ENCODE measurements at regions not wholly inside any gene's neighbourhood (a gene's known extent, or its start where the extent isn't known, plus 50 kb on each side); places are given as distances from the start of the nearest gene placed in this dataset.

DNA sequence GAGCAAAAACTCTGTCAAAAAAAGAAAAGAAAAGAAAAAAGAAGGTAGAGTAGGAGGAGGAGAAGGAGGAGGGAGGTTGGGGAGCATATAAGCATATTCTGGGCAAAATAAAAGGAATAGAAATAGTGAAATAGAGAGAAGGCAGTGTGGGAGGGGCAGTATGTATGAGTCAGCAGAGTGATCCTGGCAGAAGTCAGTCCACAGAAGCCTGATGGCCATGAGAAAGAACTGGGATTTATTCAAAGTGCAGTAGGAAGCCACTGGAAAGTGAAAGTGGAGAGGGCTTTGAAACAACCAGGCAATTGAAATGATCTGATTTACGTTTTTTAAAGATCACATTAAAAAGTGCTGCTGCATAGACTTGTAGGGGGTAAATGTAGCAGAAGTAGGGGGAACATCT is 368.6 kb upstream of the USP15 start:
- no peaks in the 10 kb centered on the region for H3K4me1 ChIP-seq (ENCODE audit: control insufficient read depth in 1 of 2, insufficient read depth in 1 of 2, low read depth in 1 of 2, low read length in 1 of 2)
- no peak overlapping the region for H3K27ac ChIP-seq
- TF ChIP-seq CTCF (IDR thresholded peaks at IDR 0.05), result no peak
- no peaks in the 10 kb centered on the region for H3K9me3 ChIP-seq
- no peak overlapping the region for H3K4me3 ChIP-seq (ENCODE audit: low read depth in 1 of 2, low read length in 1 of 2)
- H3K27me3 ChIP-seq, result no peaks in the 10 kb centered on the region
- H3K36me3 ChIP-seq, result no peaks in the 10 kb centered on the region

DNA sequence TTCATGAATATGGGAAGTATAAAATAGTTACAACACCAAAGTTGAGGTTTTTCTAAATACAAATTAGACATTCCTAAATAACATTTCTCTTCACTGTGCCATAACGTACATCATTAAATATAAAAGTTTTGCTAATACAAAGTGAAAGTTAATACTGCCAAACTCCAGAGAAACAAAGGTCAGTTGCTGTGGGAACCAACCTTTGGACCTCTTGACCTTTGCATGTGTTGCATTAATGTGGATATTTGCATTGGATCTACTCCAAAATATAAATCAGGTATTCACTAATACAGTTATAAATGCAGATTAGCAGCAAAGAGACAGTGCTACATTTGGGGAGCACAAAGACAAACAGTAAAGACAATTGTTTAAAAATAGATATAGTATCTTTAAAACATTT is 366.0 kb upstream of the USP15 start:
- Histone ChIP-seq H3K9me3 (no peaks in the 10 kb centered on the region), H3K4me3 (ENCODE audit: low read depth in 1 of 2, low read length in 1 of 2) (no peak overlapping the region), H3K36me3 (no peaks in the 10 kb centered on the region), H3K4me1 (ENCODE audit: control insufficient read depth in 1 of 2, insufficient read depth in 1 of 2, low read depth in 1 of 2, low read length in 1 of 2) (no peaks in the 10 kb centered on the region), H3K27me3 (no peaks in the 10 kb centered on the region), H3K27ac (no peak overlapping the region)
- TF ChIP-seq CTCF (IDR thresholded peaks at IDR 0.05), result no peak

GRCh38 chr12:61896436-61896835 is 363.8 kb upstream of the USP15 start:
- Histone ChIP-seq H3K27me3 (no peaks in the 10 kb centered on the region), H3K4me1 (ENCODE audit: control insufficient read depth in 1 of 2, insufficient read depth in 1 of 2, low read depth in 1 of 2, low read length in 1 of 2) (no peaks in the 10 kb centered on the region), H3K27ac (no peak overlapping the region), H3K4me3 (ENCODE audit: low read depth in 1 of 2, low read length in 1 of 2) (no peak overlapping the region), H3K36me3 (no peaks in the 10 kb centered on the region), H3K9me3 (no peaks in the 10 kb centered on the region)
- TF ChIP-seq CTCF (IDR thresholded peaks at IDR 0.05), result no peak

- Histone ChIP-seq H3K9me3 (no peaks in the 10 kb centered on the region), H3K27ac (no peak overlapping the region), H3K4me1 (ENCODE audit: control insufficient read depth in 1 of 2, insufficient read depth in 1 of 2, low read depth in 1 of 2, low read length in 1 of 2) (no peaks in the 10 kb centered on the region), H3K4me3 (ENCODE audit: low read depth in 1 of 2, low read length in 1 of 2) (no peak overlapping the region), H3K36me3 (no peaks in the 10 kb centered on the region), H3K27me3 (no peaks in the 10 kb centered on the region)
- no peak for TF ChIP-seq CTCF (IDR thresholded peaks at IDR 0.05)
Observed at GRCh38 chr12:61902403-61902802, 357.8 kb upstream of the USP15 start.

- no peaks in the 10 kb centered on the region for H3K27me3 ChIP-seq
- no peak overlapping the region for H3K4me3 ChIP-seq (ENCODE audit: low read depth in 1 of 2, low read length in 1 of 2)
- H3K27ac ChIP-seq, result no peak overlapping the region
- TF ChIP-seq CTCF (IDR thresholded peaks at IDR 0.05), result no peak
- no peaks in the 10 kb centered on the region for H3K36me3 ChIP-seq
- H3K9me3 ChIP-seq, result no peaks in the 10 kb centered on the region
- peaks cover 0 to 10% of the 10 kb centered on the region in 2 experiments for H3K4me1 ChIP-seq (ENCODE audit: control insufficient read depth in 1 of 2, insufficient read depth in 1 of 2, low read depth in 1 of 2, low read length in 1 of 2)
Observed at GRCh38 chr12:61911113-61911512, 349.1 kb upstream of the USP15 start.

GRCh38 chr12:61915420-61915819 is 344.8 kb upstream of the USP15 start:
- TF ChIP-seq CTCF (IDR thresholded peaks at IDR 0.05), result no peak
- peak overlapping the region; percentile 2 for H3K27ac ChIP-seq

More at GRCh38 chr12:61915420-61915819, 344.8 kb upstream of the USP15 start:
- no peaks in the 10 kb centered on the region for H3K9me3 ChIP-seq
- no peak overlapping the region for H3K4me3 ChIP-seq (ENCODE audit: low read depth in 1 of 2, low read length in 1 of 2)
- H3K27me3 ChIP-seq, result no peaks in the 10 kb centered on the region
- H3K36me3 ChIP-seq, result no peaks in the 10 kb centered on the region
- peaks cover 0 to 10% of the 10 kb centered on the region in 2 experiments for H3K4me1 ChIP-seq (ENCODE audit: control insufficient read depth in 1 of 2, insufficient read depth in 1 of 2, low read depth in 1 of 2, low read length in 1 of 2)

Data from neutrophil (primary cell).